ENCODE measurements at regions not wholly inside any gene's neighbourhood (a gene's known extent, or its start where the extent isn't known, plus 50 kb on each side); places are given as distances from the start of the nearest gene placed in this dataset.

GRCh38 chr19:33872445-33873320, 76.0 kb downstream of the KCTD15 start:
- H3K27me3 Mint-ChIP-seq (ENCODE audit: unreplicated experiment): no peaks in the 10 kb centered on the region
- H3K27ac Mint-ChIP-seq (ENCODE audit: unreplicated experiment): no peak overlapping the region
- no peak overlapping the region for H3K4me3 Mint-ChIP-seq (ENCODE audit: unreplicated experiment)
- H3K4me1 Mint-ChIP-seq (ENCODE audit: unreplicated experiment): peaks cover 37% of the 10 kb centered on the region
- no peaks in the 10 kb centered on the region for H3K9me3 Mint-ChIP-seq (ENCODE audit: unreplicated experiment)
- H3K36me3 Mint-ChIP-seq (ENCODE audit: low read depth, unreplicated experiment): peaks cover 3% of the 10 kb centered on the region
- no peak for DNase-seq (ENCODE audit: low spot score)
- no peak for TF ChIP-seq CTCF (IDR thresholded peaks at IDR 0.05; ENCODE audit: unreplicated experiment)

DNA sequence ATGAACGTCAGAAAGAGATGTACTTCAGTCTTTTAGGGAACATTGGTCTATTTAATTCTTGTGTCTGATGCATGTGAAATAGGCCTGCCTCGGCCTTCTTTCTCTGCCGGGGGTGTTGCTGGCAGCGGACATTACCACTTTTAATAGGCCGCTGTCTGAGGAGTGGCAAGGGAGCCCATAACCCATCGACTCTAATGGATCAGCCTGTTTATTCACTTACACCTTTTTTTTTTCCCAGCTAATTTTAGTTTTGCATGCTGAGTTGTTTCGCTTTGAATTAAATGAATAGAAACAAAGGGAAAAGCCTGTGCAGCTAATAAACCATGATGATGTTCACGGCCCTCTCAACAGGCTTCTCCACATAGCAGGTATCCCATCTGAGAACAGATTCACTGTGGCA, 78.4 kb downstream of the KCTD15 start:
- no peak overlapping the region for H3K27ac Mint-ChIP-seq (ENCODE audit: unreplicated experiment)
- H3K9me3 Mint-ChIP-seq (ENCODE audit: unreplicated experiment): no peaks in the 10 kb centered on the region
- TF ChIP-seq CTCF (IDR thresholded peaks at IDR 0.05; ENCODE audit: unreplicated experiment): no peak
- no peak for DNase-seq (ENCODE audit: low spot score)
- H3K27me3 Mint-ChIP-seq (ENCODE audit: unreplicated experiment): peaks cover 3% of the 10 kb centered on the region
- H3K36me3 Mint-ChIP-seq (ENCODE audit: low read depth, unreplicated experiment): peaks cover 3% of the 10 kb centered on the region
- H3K4me1 Mint-ChIP-seq (ENCODE audit: unreplicated experiment): peaks cover 34% of the 10 kb centered on the region
- no peak overlapping the region for H3K4me3 Mint-ChIP-seq (ENCODE audit: unreplicated experiment)

DNA sequence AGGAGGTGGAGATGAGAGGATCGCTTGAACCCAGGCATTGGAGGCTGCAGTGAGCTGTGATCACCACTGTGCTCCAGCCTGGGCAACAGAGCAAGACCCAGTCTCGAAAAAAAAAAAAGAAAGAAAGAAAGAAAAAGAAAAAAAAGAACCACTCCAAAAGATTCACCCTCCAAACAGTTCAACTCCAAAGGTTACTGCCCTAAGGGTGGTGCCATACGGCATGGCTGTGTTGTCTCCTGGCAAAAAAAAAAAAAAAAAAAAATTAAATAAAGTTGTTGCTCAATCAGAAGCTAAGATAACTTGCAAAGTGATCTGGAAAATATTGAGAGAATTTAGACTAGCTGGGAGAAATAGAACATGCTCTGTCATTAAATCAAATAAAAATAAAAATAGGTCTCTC, 79.5 kb downstream of the KCTD15 start:
- H3K9me3 Mint-ChIP-seq (ENCODE audit: unreplicated experiment): no peaks in the 10 kb centered on the region
- TF ChIP-seq CTCF (IDR thresholded peaks at IDR 0.05; ENCODE audit: unreplicated experiment): no peak
- H3K27ac Mint-ChIP-seq (ENCODE audit: unreplicated experiment): no peak overlapping the region
- peaks cover 44% of the 10 kb centered on the region for H3K4me1 Mint-ChIP-seq (ENCODE audit: unreplicated experiment)
- peaks cover 3% of the 10 kb centered on the region for H3K27me3 Mint-ChIP-seq (ENCODE audit: unreplicated experiment)
- H3K36me3 Mint-ChIP-seq (ENCODE audit: low read depth, unreplicated experiment): peaks cover 3% of the 10 kb centered on the region
- no peak overlapping the region for H3K4me3 Mint-ChIP-seq (ENCODE audit: unreplicated experiment)
- DNase-seq (ENCODE audit: low spot score): no peak

GRCh38 chr19:33878030-33878544, 81.4 kb downstream of the KCTD15 start:
- Mint-ChIP-seq H3K4me3 (ENCODE audit: unreplicated experiment) (no peak overlapping the region), H3K27me3 (ENCODE audit: unreplicated experiment) (peaks cover 3% of the 10 kb centered on the region), H3K27ac (ENCODE audit: unreplicated experiment) (no peak overlapping the region), H3K4me1 (ENCODE audit: unreplicated experiment) (peaks cover 44% of the 10 kb centered on the region), H3K9me3 (ENCODE audit: unreplicated experiment) (no peaks in the 10 kb centered on the region), H3K36me3 (ENCODE audit: low read depth, unreplicated experiment) (no peaks in the 10 kb centered on the region)
- DNase-seq (ENCODE audit: low spot score): no peak
- TF ChIP-seq CTCF (IDR thresholded peaks at IDR 0.05; ENCODE audit: unreplicated experiment): no peak
